ENCODE measurements at regions not wholly inside any gene's neighbourhood (a gene's known extent, or its start where the extent isn't known, plus 50 kb on each side); places are given as distances from the start of the nearest gene placed in this dataset.

DNA sequence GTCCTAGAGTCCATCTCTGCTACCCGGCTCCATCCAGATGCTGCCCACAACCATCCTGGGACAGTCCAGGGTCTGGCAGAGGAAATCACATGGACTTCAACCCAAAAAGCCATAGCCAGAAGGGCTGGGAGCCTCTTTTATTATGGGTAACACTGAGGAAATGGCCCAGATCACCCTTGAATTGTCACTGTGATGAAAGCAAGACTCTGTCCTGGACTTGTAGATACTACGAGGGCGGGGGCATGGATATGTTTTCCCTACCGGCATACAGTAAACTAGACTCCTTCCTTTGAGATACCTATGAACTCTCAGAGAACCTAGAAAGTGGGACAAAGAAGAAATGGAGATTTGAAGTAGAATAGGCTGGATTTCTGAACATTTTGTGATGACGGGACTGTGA, 110.3 kb downstream of the LACC1 start:
- WGBS, 2 donors, result 57 to 63% methylated on average over 5 of the region's 5 CpGs
- Histone ChIP-seq H3K27me3 (no peaks in the 10 kb centered on the region), H3K9me3 (peaks cover 0 to 15% (median 6%) of the 10 kb centered on the region in 11 donors), H3K27ac (peak overlapping the region in 1 of 10 donors; percentile 33), H3K4me1 (peaks cover 0 to 47% (median 19%) of the 10 kb centered on the region in 9 donors), H3K4me3 (no peak overlapping the region), H3K36me3 (no peaks in the 10 kb centered on the region)
- ATAC-seq, result no peak
- no peak for DNase-seq
- TF ChIP-seq, protein P1, sequence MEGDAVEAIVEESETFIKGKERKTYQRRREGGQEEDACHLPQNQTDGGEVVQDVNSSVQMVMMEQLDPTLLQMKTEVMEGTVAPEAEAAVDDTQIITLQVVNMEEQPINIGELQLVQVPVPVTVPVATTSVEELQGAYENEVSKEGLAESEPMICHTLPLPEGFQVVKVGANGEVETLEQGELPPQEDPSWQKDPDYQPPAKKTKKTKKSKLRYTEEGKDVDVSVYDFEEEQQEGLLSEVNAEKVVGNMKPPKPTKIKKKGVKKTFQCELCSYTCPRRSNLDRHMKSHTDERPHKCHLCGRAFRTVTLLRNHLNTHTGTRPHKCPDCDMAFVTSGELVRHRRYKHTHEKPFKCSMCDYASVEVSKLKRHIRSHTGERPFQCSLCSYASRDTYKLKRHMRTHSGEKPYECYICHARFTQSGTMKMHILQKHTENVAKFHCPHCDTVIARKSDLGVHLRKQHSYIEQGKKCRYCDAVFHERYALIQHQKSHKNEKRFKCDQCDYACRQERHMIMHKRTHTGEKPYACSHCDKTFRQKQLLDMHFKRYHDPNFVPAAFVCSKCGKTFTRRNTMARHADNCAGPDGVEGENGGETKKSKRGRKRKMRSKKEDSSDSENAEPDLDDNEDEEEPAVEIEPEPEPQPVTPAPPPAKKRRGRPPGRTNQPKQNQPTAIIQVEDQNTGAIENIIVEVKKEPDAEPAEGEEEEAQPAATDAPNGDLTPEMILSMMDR (IDR thresholded peaks at IDR 0.05), result no peak
- intact Hi-C loops (cut with DNase I), result no loop called here

DNA sequence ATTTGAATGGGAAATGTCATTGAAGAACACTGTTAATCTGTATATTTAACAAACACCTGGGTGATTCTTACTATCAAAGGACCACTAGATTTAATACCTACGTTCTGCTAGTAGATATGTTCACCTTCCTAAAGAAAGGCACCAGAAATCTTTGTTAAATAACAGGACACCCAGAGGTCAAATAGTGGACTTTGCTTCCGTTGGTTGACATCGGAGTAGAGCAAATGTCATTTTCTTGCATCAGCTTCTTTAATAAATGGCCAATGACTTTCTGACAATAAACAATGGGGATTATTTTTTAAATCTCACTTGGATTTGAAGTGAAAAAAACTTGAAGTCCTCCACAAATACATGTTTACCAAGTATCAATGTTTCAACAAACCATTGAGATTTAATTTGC, 111.1 kb downstream of the LACC1 start:
- no peak overlapping the region for H3K4me3 ChIP-seq
- H3K4me1 ChIP-seq, result peaks cover 0 to 39% (median 14%) of the 10 kb centered on the region in 9 donors
- intact Hi-C loops (cut with DNase I), result no loop called here
- DNase-seq (no peak), ATAC-seq (no peak)
- peak overlapping the region in 3 of 10 donors; percentile 5 to 33 (median 16) for H3K27ac ChIP-seq
- H3K36me3 ChIP-seq, result no peaks in the 10 kb centered on the region
- peaks cover 0 to 23% (median 10%) of the 10 kb centered on the region in 11 donors for H3K9me3 ChIP-seq
- WGBS, 2 donors, result 69 to 70% methylated on average over 3 of the region's 3 CpGs
- no peaks in the 10 kb centered on the region for H3K27me3 ChIP-seq
- TF ChIP-seq, protein P1 (IDR thresholded peaks at IDR 0.05), result no peak

DNA sequence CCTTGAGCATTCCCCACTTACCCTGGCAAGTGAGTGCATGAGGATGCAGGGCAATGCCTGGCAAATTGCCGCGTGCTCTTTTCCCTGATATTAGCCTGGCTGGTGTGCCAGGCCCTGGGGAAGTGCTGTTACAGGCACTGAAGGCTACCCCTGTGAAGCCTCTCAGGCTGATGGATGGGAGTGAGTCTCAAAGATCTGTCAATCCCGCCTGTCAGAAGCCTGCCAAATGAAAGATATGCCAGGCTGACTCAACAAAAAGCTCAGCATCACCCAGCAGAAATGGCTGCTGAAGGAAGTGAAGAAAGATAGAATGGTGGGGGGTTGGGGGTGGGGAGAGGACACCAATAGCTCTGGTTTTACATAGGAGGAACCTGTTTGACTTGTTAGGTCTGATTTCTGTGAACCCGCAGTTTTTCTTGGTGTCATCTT, 112.1 kb downstream of the LACC1 start:
- no peaks in the 10 kb centered on the region for H3K27me3 ChIP-seq
- TF ChIP-seq, protein P1 (IDR thresholded peaks at IDR 0.05), result no peak
- H3K36me3 ChIP-seq, result no peaks in the 10 kb centered on the region
- intact Hi-C loops (cut with DNase I), result no loop called here
- H3K9me3 ChIP-seq, result peaks cover 0 to 24% (median 10%) of the 10 kb centered on the region in 11 donors
- H3K4me1 ChIP-seq, result peaks cover 0 to 30% (median 4%) of the 10 kb centered on the region in 9 donors
- peak; percentile 60 to 97 (median 82) for ATAC-seq
- H3K27ac ChIP-seq, result peak overlapping the region in 2 of 10 donors; percentile 16 to 33
- DNase-seq, result peak; percentile 37 to 74
- H3K4me3 ChIP-seq, result no peak overlapping the region
- 58 to 60% methylated on average over 4 of the region's 4 CpGs for WGBS, 2 donors

DNA sequence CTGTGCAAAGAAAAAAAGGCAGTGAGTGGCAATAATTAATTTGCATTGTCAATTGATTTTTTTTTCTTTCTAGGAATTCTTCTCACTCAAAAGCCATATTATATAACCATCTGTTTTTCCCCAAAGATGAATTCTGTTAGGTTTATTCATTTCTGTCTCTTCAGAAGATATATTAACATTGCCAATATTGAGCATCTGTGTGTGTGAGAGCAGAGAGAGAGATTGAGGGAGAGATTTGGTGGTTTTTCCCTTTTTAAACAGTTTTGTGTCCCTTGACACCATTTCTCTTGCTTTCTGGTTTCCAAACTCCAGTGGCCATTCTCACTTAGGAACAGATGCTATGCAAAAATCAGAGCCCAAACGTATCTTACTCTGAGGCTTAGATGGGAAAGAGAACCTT, 112.5 kb downstream of the LACC1 start:
- Histone ChIP-seq H3K4me1 (peaks cover 0 to 25% (median under 1%) of the 10 kb centered on the region in 9 donors), H3K4me3 (no peak overlapping the region), H3K27ac (no peak overlapping the region), H3K27me3 (no peaks in the 10 kb centered on the region), H3K36me3 (no peaks in the 10 kb centered on the region), H3K9me3 (peaks cover 0 to 24% (median 10%) of the 10 kb centered on the region in 11 donors)
- no peak for DNase-seq
- WGBS, 2 donors, result 70 to 76% methylated on average over 1 of the region's 1 CpG
- no peak for ATAC-seq
- intact Hi-C loops (cut with DNase I), result no loop called here
- TF ChIP-seq, protein P1 (IDR thresholded peaks at IDR 0.05), result no peak
